Endothelial cell (in vitro differentiated cells): ENCODE measurements at regions not wholly inside any gene's neighbourhood (a gene's known extent, or its start where the extent isn't known, plus 50 kb on each side); places are given as distances from the start of the nearest gene placed in this dataset.
"Not testable (repeated sequence)": the region's sequence is repeated elsewhere in the genome, so short reads cannot be mapped to it uniquely, and the experiment has no call there.

ENCODE experiments used
- DNase-seq: peaks from one replicate; pipeline ENCODE4 v3.0.0; 2021; ENCODE audit warnings: low spot score
- H3K27ac Mint-ChIP-seq: one replicate; pipeline ENCODE4 v1.8.0; 2021; ENCODE audit warnings: mixed read lengths, inconsistent platforms; ENCODE audit not compliant: unreplicated experiment
- H3K27me3 Mint-ChIP-seq: one replicate; pipeline ENCODE4 v1.8.0; 2021; ENCODE audit warnings: mild to moderate bottlenecking, moderate library complexity, mixed read lengths, inconsistent platforms; ENCODE audit not compliant: unreplicated experiment
- H3K36me3 Mint-ChIP-seq: one replicate; pipeline ENCODE4 v1.8.0; 2021; ENCODE audit warnings: mild to moderate bottlenecking, low read depth, mixed read lengths, inconsistent platforms; ENCODE audit not compliant: unreplicated experiment
- H3K4me1 Mint-ChIP-seq: one replicate; pipeline ENCODE4 v1.8.0; 2021; ENCODE audit warnings: mild to moderate bottlenecking, mixed read lengths, inconsistent platforms; ENCODE audit not compliant: unreplicated experiment
- H3K4me3 Mint-ChIP-seq: one replicate; pipeline ENCODE4 v1.8.0; 2021; ENCODE audit warnings: mild to moderate bottlenecking, mixed read lengths, inconsistent platforms; ENCODE audit not compliant: unreplicated experiment
- H3K9me3 Mint-ChIP-seq: one replicate; pipeline ENCODE4 v1.8.0; 2021; ENCODE audit warnings: mixed read lengths, inconsistent platforms; ENCODE audit not compliant: unreplicated experiment
- CTCF ChIP-seq: fragments of 200-600 bp; sonication (generic); IDR thresholded peaks from one replicate; pipeline ENCODE4 v1.5.0; 2021; ENCODE audit warnings: antibody characterized with exemption; ENCODE audit not compliant: unreplicated experiment

GRCh38 chr7:45294559-45294958, 137.0 kb downstream of the RAMP3 start:
- Mint-ChIP-seq H3K36me3 (no peaks in the 10 kb centered on the region), H3K4me1 (no peaks in the 10 kb centered on the region), H3K9me3 (no peaks in the 10 kb centered on the region), H3K27ac (no peak overlapping the region), H3K27me3 (peaks cover 5% of the 10 kb centered on the region), H3K4me3 (no peak overlapping the region)
- DNase-seq, result no peak
- no peak for TF ChIP-seq CTCF

- H3K4me3 Mint-ChIP-seq, result no peak overlapping the region
- H3K4me1 Mint-ChIP-seq, result no peaks in the 10 kb centered on the region
- H3K27me3 Mint-ChIP-seq, result peaks cover 5% of the 10 kb centered on the region
- no peak for TF ChIP-seq CTCF
- no peaks in the 10 kb centered on the region for H3K36me3 Mint-ChIP-seq
- no peak overlapping the region for H3K27ac Mint-ChIP-seq
- DNase-seq, result no peak
- no peaks in the 10 kb centered on the region for H3K9me3 Mint-ChIP-seq
Measured at GRCh38 chr7:45295222-45295621, 137.6 kb downstream of the RAMP3 start.

GRCh38 chr7:45296748-45297147, 139.2 kb downstream of the RAMP3 start:
- Mint-ChIP-seq H3K36me3 (no peaks in the 10 kb centered on the region), H3K27me3 (peaks cover 8% of the 10 kb centered on the region), H3K4me3 (no peak overlapping the region), H3K4me1 (no peaks in the 10 kb centered on the region), H3K9me3 (no peaks in the 10 kb centered on the region), H3K27ac (no peak overlapping the region)
- no peak for DNase-seq
- no peak for TF ChIP-seq CTCF

GRCh38 chr7:45306752-45307305, 149.2 kb downstream of the RAMP3 start:
- Mint-ChIP-seq H3K9me3 (peaks cover 8% of the 10 kb centered on the region), H3K4me1 (no peaks in the 10 kb centered on the region), H3K4me3 (no peak overlapping the region), H3K27ac (no peak overlapping the region), H3K27me3 (peaks cover 5% of the 10 kb centered on the region), H3K36me3 (peaks cover 7% of the 10 kb centered on the region)
- DNase-seq, result no peak
- TF ChIP-seq CTCF, result no peak

GRCh38 chr7:45311597-45311996, 154.0 kb downstream of the RAMP3 start:
- no peak for TF ChIP-seq CTCF
- Mint-ChIP-seq H3K9me3 (peaks cover 11% of the 10 kb centered on the region), H3K4me3 (no peak overlapping the region), H3K36me3 (peaks cover 11% of the 10 kb centered on the region), H3K27me3 (peaks cover 4% of the 10 kb centered on the region), H3K4me1 (no peaks in the 10 kb centered on the region), H3K27ac (no peak overlapping the region)
- DNase-seq, result no peak

- not testable (repeated sequence) for H3K27ac Mint-ChIP-seq, H3K4me1 Mint-ChIP-seq, H3K4me3 Mint-ChIP-seq, H3K27me3 Mint-ChIP-seq, DNase-seq
- peaks cover 11% of the 10 kb centered on the region for H3K36me3 Mint-ChIP-seq
- H3K9me3 Mint-ChIP-seq, result peaks cover 15% of the 10 kb centered on the region
Measured at GRCh38 chr7:45315512-45315911, 157.9 kb downstream of the RAMP3 start.
